ENCODE measurements at regions not wholly inside any gene's neighbourhood (a gene's known extent, or its start where the extent isn't known, plus 50 kb on each side); places are given as distances from the start of the nearest gene placed in this dataset.

DNA sequence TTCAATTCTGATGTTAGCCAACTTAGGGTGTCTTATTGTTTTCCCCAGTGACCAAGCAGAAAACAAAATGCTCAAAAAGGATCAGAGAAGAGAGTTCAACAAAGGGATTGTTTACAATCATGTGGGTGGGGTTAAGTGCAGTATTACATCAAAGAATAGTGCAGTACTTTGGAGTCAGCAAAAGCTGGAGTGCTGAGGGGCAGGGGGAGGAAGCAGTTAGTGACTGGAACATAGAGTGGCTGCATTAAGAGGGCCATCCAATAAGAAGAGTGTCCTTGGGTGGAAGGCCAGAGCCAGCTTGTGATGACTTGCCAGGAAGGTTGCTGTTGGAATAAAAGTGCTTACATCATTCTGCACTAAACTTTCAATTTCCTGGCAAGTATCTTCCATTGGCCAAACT is 175.5 kb downstream of the CYYR1 start:
- TF ChIP-seq, protein P1, sequence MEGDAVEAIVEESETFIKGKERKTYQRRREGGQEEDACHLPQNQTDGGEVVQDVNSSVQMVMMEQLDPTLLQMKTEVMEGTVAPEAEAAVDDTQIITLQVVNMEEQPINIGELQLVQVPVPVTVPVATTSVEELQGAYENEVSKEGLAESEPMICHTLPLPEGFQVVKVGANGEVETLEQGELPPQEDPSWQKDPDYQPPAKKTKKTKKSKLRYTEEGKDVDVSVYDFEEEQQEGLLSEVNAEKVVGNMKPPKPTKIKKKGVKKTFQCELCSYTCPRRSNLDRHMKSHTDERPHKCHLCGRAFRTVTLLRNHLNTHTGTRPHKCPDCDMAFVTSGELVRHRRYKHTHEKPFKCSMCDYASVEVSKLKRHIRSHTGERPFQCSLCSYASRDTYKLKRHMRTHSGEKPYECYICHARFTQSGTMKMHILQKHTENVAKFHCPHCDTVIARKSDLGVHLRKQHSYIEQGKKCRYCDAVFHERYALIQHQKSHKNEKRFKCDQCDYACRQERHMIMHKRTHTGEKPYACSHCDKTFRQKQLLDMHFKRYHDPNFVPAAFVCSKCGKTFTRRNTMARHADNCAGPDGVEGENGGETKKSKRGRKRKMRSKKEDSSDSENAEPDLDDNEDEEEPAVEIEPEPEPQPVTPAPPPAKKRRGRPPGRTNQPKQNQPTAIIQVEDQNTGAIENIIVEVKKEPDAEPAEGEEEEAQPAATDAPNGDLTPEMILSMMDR (IDR thresholded peaks at IDR 0.05): no peak
- TF ChIP-seq POLR2A (IDR thresholded peaks at IDR 0.05): no peak

All from lower leg skin (tissue), 3 donors.